ENCODE measurements at regions not wholly inside any gene's neighbourhood (a gene's known extent, or its start where the extent isn't known, plus 50 kb on each side); places are given as distances from the start of the nearest gene placed in this dataset.

DNA sequence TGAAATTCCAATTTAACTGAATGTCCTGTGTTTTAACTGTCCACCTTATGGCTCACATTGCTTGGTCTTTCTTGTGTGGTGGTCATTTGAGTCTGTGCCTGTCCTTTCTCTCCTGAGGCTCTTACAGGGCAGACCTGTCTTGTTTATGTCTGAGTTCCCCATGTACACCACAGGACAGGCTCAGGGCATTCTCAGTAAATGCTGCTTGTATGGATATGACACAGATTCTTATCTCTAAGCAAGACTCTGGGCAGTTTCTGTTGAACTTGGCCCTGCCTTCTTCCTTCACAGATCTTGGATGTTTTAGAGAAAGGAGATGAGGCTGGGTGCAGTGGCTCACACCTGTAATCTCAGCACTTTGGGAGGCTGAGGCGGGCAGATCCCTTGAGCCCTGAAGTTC is 159.1 kb upstream of the CSF3R start (continued):
- TF ChIP-seq, protein P1, sequence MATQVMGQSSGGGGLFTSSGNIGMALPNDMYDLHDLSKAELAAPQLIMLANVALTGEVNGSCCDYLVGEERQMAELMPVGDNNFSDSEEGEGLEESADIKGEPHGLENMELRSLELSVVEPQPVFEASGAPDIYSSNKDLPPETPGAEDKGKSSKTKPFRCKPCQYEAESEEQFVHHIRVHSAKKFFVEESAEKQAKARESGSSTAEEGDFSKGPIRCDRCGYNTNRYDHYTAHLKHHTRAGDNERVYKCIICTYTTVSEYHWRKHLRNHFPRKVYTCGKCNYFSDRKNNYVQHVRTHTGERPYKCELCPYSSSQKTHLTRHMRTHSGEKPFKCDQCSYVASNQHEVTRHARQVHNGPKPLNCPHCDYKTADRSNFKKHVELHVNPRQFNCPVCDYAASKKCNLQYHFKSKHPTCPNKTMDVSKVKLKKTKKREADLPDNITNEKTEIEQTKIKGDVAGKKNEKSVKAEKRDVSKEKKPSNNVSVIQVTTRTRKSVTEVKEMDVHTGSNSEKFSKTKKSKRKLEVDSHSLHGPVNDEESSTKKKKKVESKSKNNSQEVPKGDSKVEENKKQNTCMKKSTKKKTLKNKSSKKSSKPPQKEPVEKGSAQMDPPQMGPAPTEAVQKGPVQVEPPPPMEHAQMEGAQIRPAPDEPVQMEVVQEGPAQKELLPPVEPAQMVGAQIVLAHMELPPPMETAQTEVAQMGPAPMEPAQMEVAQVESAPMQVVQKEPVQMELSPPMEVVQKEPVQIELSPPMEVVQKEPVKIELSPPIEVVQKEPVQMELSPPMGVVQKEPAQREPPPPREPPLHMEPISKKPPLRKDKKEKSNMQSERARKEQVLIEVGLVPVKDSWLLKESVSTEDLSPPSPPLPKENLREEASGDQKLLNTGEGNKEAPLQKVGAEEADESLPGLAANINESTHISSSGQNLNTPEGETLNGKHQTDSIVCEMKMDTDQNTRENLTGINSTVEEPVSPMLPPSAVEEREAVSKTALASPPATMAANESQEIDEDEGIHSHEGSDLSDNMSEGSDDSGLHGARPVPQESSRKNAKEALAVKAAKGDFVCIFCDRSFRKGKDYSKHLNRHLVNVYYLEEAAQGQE (IDR thresholded peaks at IDR 0.05), result no peak
- TF ChIP-seq NR2F2 (IDR thresholded peaks at IDR 0.05), result no peak

DNA sequence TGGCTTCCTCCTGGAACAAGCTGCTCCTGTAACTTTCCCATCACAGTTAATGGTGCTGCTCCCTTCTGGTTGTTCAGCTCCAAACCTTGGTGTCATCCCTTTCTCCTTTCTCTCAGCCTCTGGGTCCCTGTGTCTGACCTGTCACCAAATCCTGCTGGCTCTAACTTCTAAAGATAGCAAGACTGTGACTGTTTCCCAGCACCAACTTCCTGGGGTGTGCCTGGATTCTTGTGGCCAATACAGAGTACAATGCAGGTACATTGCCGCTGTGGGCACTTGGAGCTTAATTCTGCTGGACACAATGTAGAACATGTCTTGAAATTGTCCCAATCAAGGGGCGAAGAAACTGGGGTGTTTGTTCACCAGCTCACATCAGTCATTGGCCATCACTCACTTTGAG is 156.7 kb upstream of the CSF3R start:
- TF ChIP-seq, protein P2, sequence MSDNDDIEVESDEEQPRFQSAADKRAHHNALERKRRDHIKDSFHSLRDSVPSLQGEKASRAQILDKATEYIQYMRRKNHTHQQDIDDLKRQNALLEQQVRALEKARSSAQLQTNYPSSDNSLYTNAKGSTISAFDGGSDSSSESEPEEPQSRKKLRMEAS (IDR thresholded peaks at IDR 0.05), result no peak
- TF ChIP-seq YY1 (IDR thresholded peaks at IDR 0.05) (no peak), EGR1 (IDR thresholded peaks at IDR 0.05; ENCODE audit: low read depth in 2 of 2) (no peak), RAD21 (IDR thresholded peaks at IDR 0.05) (no peak), JUND (IDR thresholded peaks at IDR 0.05) (no peak), FOXA1 (IDR thresholded peaks at IDR 0.05) (no peak), HNF4G (IDR thresholded peaks at IDR 0.05) (no peak), GABPA (IDR thresholded peaks at IDR 0.05 in 1 of 2, conservative IDR thresholded peaks at IDR 0.05 in 1 of 2) (no peak), TAF1 (conservative IDR thresholded peaks at IDR 0.05) (no peak), FOXA2 (IDR thresholded peaks at IDR 0.05) (no peak), SP1 (IDR thresholded peaks at IDR 0.05) (no peak), RXRA (IDR thresholded peaks at IDR 0.05) (no peak)
- TF ChIP-seq, protein P3, sequence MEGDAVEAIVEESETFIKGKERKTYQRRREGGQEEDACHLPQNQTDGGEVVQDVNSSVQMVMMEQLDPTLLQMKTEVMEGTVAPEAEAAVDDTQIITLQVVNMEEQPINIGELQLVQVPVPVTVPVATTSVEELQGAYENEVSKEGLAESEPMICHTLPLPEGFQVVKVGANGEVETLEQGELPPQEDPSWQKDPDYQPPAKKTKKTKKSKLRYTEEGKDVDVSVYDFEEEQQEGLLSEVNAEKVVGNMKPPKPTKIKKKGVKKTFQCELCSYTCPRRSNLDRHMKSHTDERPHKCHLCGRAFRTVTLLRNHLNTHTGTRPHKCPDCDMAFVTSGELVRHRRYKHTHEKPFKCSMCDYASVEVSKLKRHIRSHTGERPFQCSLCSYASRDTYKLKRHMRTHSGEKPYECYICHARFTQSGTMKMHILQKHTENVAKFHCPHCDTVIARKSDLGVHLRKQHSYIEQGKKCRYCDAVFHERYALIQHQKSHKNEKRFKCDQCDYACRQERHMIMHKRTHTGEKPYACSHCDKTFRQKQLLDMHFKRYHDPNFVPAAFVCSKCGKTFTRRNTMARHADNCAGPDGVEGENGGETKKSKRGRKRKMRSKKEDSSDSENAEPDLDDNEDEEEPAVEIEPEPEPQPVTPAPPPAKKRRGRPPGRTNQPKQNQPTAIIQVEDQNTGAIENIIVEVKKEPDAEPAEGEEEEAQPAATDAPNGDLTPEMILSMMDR (IDR thresholded peaks at IDR 0.05; ENCODE audit: low read depth, low read length, missing input control), result no peak
- TF ChIP-seq, protein P4, sequence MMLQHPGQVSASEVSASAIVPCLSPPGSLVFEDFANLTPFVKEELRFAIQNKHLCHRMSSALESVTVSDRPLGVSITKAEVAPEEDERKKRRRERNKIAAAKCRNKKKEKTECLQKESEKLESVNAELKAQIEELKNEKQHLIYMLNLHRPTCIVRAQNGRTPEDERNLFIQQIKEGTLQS (IDR thresholded peaks at IDR 0.05), result no peak
- TF ChIP-seq, protein P1 (IDR thresholded peaks at IDR 0.05), result no peak
- TF ChIP-seq, protein P5, sequence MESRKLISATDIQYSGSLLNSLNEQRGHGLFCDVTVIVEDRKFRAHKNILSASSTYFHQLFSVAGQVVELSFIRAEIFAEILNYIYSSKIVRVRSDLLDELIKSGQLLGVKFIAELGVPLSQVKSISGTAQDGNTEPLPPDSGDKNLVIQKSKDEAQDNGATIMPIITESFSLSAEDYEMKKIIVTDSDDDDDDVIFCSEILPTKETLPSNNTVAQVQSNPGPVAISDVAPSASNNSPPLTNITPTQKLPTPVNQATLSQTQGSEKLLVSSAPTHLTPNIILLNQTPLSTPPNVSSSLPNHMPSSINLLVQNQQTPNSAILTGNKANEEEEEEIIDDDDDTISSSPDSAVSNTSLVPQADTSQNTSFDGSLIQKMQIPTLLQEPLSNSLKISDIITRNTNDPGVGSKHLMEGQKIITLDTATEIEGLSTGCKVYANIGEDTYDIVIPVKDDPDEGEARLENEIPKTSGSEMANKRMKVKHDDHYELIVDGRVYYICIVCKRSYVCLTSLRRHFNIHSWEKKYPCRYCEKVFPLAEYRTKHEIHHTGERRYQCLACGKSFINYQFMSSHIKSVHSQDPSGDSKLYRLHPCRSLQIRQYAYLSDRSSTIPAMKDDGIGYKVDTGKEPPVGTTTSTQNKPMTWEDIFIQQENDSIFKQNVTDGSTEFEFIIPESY (IDR thresholded peaks at IDR 0.05), result no peak
- H3K36me3 ChIP-seq (ENCODE audit: control insufficient read depth in 4 of 4, insufficient read depth in 3 of 4, low read depth in 1 of 4, low read length in 3 of 4), result no peaks in the 10 kb centered on the region
- no peak overlapping the region for H3K9ac ChIP-seq (ENCODE audit: low read depth in 1 of 2, low read length in 2 of 2)
- H3K9me3 ChIP-seq (ENCODE audit: control insufficient read depth in 4 of 4, low read length in 3 of 4), result no peaks in the 10 kb centered on the region
- H3K4me3 ChIP-seq (ENCODE audit: low read depth in 1 of 3, low read length in 3 of 3), result no peak overlapping the region
- 95% methylated on average over 2 of the region's 2 CpGs for WGBS
- no peaks in the 10 kb centered on the region for H3K4me1 ChIP-seq (ENCODE audit: control insufficient read depth in 4 of 4, insufficient read depth in 4 of 4, low read length in 3 of 4)
- no peak overlapping the region for H3K27ac ChIP-seq (ENCODE audit: low read depth in 1 of 2, low read length in 2 of 2)
- DNase-seq (ENCODE audit: low spot score), result no peak
- peaks cover 0 to 1% (median 0%) of the 10 kb centered on the region in 4 donors for H3K27me3 ChIP-seq (ENCODE audit: control insufficient read depth in 4 of 4, insufficient read depth in 4 of 4, low read length in 3 of 4)

All from liver (tissue), 8 donors.